K562 (cell line): ENCODE measurements at regions not wholly inside any gene's neighbourhood (a gene's known extent, or its start where the extent isn't known, plus 50 kb on each side); places are given as distances from the start of the nearest gene placed in this dataset.

Experiments used
- CHD4 ChIP-seq: fragments of 200-600 bp; sonication (generic); IDR thresholded peaks from 3 replicates; pipeline ENCODE4 v1.6.1; 2012; ENCODE audit warnings: low read depth, mild to moderate bottlenecking, mixed read lengths, low read length, inconsistent platforms; ENCODE audit not compliant: insufficient read depth, insufficient replicate concordance, poor library complexity, severe bottlenecking
- CTCF ChIP-seq, 3 experiments: IDR thresholded peaks in 2 of 3; conservative IDR thresholded peaks in 1 of 3; 2 replicates each; pipeline ENCODE4 v1.5.1; 2011 to 2012; ENCODE audit warnings: low read length in 3 of 3, mild to moderate bottlenecking in 3 of 3, control low read depth in 2 of 3, improper control_type of control experiment in 1 of 3, inconsistent platforms in 1 of 3, low read depth in 1 of 3, mixed read lengths in 1 of 3, moderate library complexity in 1 of 3; ENCODE audit not compliant: insufficient read depth in 2 of 3
- ZKSCAN8 ChIP-seq: fragments of 200-800 bp; sonication (Bioruptor generic); IDR thresholded peaks from 2 replicates; pipeline ENCODE4 v1.6.1; 2016; ENCODE audit warnings: missing genetic modification characterization, missing compliant biosample characterization
- TF ChIP-seq, protein P1 (sequence below): sonication (generic); formaldehyde crosslinking; IDR thresholded peaks from 2 replicates; pipeline ENCODE4 v1.8.1; 2023; ENCODE audit warnings: mild to moderate bottlenecking, missing genetic modification reagents
- TF ChIP-seq, protein P2 (sequence below): sonication (generic); formaldehyde crosslinking; IDR thresholded peaks from 2 replicates; pipeline ENCODE4 v1.8.0; 2023; ENCODE audit warnings: mild to moderate bottlenecking, missing genetic modification reagents

GRCh38 chr2:16181062-16181740 lies 240.9 kb downstream of the MYCN start:
- TF ChIP-seq, protein P1, sequence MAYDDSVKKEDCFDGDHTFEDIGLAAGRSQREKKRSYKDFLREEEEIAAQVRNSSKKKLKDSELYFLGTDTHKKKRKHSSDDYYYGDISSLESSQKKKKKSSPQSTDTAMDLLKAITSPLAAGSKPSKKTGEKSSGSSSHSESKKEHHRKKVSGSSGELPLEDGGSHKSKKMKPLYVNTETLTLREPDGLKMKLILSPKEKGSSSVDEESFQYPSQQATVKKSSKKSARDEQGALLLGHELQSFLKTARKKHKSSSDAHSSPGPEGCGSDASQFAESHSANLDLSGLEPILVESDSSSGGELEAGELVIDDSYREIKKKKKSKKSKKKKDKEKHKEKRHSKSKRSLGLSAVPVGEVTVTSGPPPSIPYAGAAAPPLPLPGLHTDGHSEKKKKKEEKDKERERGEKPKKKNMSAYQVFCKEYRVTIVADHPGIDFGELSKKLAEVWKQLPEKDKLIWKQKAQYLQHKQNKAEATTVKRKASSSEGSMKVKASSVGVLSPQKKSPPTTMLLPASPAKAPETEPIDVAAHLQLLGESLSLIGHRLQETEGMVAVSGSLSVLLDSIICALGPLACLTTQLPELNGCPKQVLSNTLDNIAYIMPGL (CRISPR knock-in tag): no peak
- TF ChIP-seq ZKSCAN8 (CRISPR knock-in tag) (no peak), CHD4 (no peak), CTCF (IDR thresholded peaks at IDR 0.05 in 2 of 3, conservative IDR thresholded peaks at IDR 0.05 in 1 of 3; ENCODE audit: insufficient read depth in 2 of 3, low read depth in 1 of 3, low read length in 3 of 3) (no peak)
- TF ChIP-seq, protein P2, sequence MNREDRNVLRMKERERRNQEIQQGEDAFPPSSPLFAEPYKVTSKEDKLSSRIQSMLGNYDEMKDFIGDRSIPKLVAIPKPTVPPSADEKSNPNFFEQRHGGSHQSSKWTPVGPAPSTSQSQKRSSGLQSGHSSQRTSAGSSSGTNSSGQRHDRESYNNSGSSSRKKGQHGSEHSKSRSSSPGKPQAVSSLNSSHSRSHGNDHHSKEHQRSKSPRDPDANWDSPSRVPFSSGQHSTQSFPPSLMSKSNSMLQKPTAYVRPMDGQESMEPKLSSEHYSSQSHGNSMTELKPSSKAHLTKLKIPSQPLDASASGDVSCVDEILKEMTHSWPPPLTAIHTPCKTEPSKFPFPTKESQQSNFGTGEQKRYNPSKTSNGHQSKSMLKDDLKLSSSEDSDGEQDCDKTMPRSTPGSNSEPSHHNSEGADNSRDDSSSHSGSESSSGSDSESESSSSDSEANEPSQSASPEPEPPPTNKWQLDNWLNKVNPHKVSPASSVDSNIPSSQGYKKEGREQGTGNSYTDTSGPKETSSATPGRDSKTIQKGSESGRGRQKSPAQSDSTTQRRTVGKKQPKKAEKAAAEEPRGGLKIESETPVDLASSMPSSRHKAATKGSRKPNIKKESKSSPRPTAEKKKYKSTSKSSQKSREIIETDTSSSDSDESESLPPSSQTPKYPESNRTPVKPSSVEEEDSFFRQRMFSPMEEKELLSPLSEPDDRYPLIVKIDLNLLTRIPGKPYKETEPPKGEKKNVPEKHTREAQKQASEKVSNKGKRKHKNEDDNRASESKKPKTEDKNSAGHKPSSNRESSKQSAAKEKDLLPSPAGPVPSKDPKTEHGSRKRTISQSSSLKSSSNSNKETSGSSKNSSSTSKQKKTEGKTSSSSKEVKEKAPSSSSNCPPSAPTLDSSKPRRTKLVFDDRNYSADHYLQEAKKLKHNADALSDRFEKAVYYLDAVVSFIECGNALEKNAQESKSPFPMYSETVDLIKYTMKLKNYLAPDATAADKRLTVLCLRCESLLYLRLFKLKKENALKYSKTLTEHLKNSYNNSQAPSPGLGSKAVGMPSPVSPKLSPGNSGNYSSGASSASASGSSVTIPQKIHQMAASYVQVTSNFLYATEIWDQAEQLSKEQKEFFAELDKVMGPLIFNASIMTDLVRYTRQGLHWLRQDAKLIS (CRISPR knock-in tag): no peak
